Neural cell (in vitro differentiated cells): ENCODE measurements at regions not wholly inside any gene's neighbourhood (a gene's known extent, or its start where the extent isn't known, plus 50 kb on each side); places are given as distances from the start of the nearest gene placed in this dataset.

Experiments used
- H2AFZ ChIP-seq: fragments of 200-600, 300-800 bp; sonication (generic), shearing (Covaris generic); 2 replicates; pipeline ENCODE4 v1.6.0; 2014; ENCODE audit warnings: low read depth, mild to moderate bottlenecking, antibody characterized with exemption, low read length, moderate library complexity
- H3F3A ChIP-seq: fragments of 200-600 bp; shearing (Covaris generic); 2 replicates; pipeline ENCODE4 v1.6.1; 2016; ENCODE audit warnings: mild to moderate bottlenecking, moderate library complexity, mixed read lengths, antibody characterized with exemption, low read length; ENCODE audit not compliant: insufficient read depth, poor library complexity, severe bottlenecking
- H3K27ac ChIP-seq: fragments of 200-600, 300-800 bp; sonication (generic), shearing (Covaris generic); 2 replicates; pipeline ENCODE4 v1.5.1; 2014; ENCODE audit warnings: mild to moderate bottlenecking, low read length, moderate library complexity
- H3K27me3 ChIP-seq: fragments of 300-800, 200-600 bp; sonication (generic), shearing (Covaris generic); 2 replicates; pipeline ENCODE4 v1.6.0; 2014; ENCODE audit warnings: mild to moderate bottlenecking, low read depth, low read length, moderate library complexity; ENCODE audit not compliant: insufficient read depth
- H3K36me3 ChIP-seq: fragments of 300-800, 200-600 bp; sonication (generic), shearing (Covaris generic); 2 replicates; pipeline ENCODE4 v1.5.1; 2014; ENCODE audit warnings: mild to moderate bottlenecking, antibody characterized with exemption, low read length, moderate library complexity; ENCODE audit not compliant: insufficient read depth
- H3K4me2 ChIP-seq: fragments of 300-800, 200-600 bp; sonication (generic), shearing (Covaris generic); 2 replicates; pipeline ENCODE4 v1.6.0; 2014; ENCODE audit warnings: mild to moderate bottlenecking, low read length
- H3K4me3 ChIP-seq: fragments of 300-800, 200-600 bp; sonication (generic), shearing (Covaris generic); 2 replicates; pipeline ENCODE4 v1.5.1; 2014; ENCODE audit warnings: mild to moderate bottlenecking, low read length, moderate library complexity
- H3K79me2 ChIP-seq: fragments of 200-600 bp; shearing (Covaris generic); replicated peaks from 2 replicates; pipeline ENCODE4 v1.6.0; 2014; ENCODE audit warnings: mild to moderate bottlenecking, low read length, moderate library complexity; ENCODE audit not compliant: insufficient read depth
- H3K9ac ChIP-seq: fragments of 300-800, 200-600 bp; sonication (generic), shearing (Covaris generic); 2 replicates; pipeline ENCODE4 v1.6.1; 2016; ENCODE audit warnings: mild to moderate bottlenecking, low read length, mixed read lengths
- H3K9me2 ChIP-seq: fragments of 200-600 bp; shearing (Covaris generic); 2 replicates; pipeline ENCODE4 v1.6.1; 2016; ENCODE audit warnings: mild to moderate bottlenecking, low read length, mixed read lengths; ENCODE audit not compliant: insufficient read depth
- H3K9me3 ChIP-seq: fragments of 200-600, 300-800 bp; sonication (generic), shearing (Covaris generic); 2 replicates; pipeline ENCODE4 v1.6.1; 2016; ENCODE audit warnings: mild to moderate bottlenecking, mixed run types, low read length, moderate library complexity, mixed read lengths
- H4K20me1 ChIP-seq: fragments of 200-600 bp; shearing (Covaris generic); 2 replicates; pipeline ENCODE4 v1.6.1; 2016; ENCODE audit warnings: mild to moderate bottlenecking, mixed run types; ENCODE audit not compliant: insufficient read depth
- EZH2 ChIP-seq: fragments of 200-600, 300-800 bp; shearing (Covaris generic), sonication (generic); IDR thresholded peaks from 2 replicates; pipeline ENCODE4 v1.6.1; 2014; ENCODE audit warnings: antibody characterized with exemption, low read length, borderline replicate concordance, mild to moderate bottlenecking; ENCODE audit not compliant: insufficient read depth, poor library complexity, severe bottlenecking
- MXI1 ChIP-seq: fragments of 450-650 bp; conservative IDR thresholded peaks from 2 replicates; pipeline ENCODE4 v1.6.1; 2014; ENCODE audit warnings: antibody characterized with exemption, mild to moderate bottlenecking; ENCODE audit not compliant: poor library complexity, severe bottlenecking
- POLR2AphosphoS5 ChIP-seq: IDR thresholded peaks from 2 replicates; pipeline ENCODE4 v1.6.1; 2012
- RAD21 ChIP-seq: fragments of 450-650 bp; conservative IDR thresholded peaks from 2 replicates; pipeline ENCODE4 v1.6.1; 2014; ENCODE audit warnings: antibody characterized with exemption, mild to moderate bottlenecking, moderate library complexity
- REST ChIP-seq: IDR thresholded peaks from 2 replicates; pipeline ENCODE4 v1.6.1; 2012; ENCODE audit warnings: borderline replicate concordance
- SMC3 ChIP-seq: fragments of 450-650 bp; conservative IDR thresholded peaks from 2 replicates; pipeline ENCODE4 v1.6.1; 2014; ENCODE audit warnings: antibody characterized with exemption, mild to moderate bottlenecking, moderate library complexity; ENCODE audit not compliant: poor library complexity

GRCh38 chr18:76722224-76723061, 99.9 kb upstream of the ZNF236 start:
- no peak overlapping the region for H3K4me3 ChIP-seq
- no peak overlapping the region for H3K9ac ChIP-seq
- no peaks in the 10 kb centered on the region for H3K9me3 ChIP-seq
- H3K36me3 ChIP-seq: no peaks in the 10 kb centered on the region
- no peaks in the 10 kb centered on the region for H3F3A ChIP-seq
- H3K27me3 ChIP-seq: no peaks in the 10 kb centered on the region
- H3K79me2 ChIP-seq: no peaks in the 10 kb centered on the region
- H4K20me1 ChIP-seq: no peaks in the 10 kb centered on the region
- H3K9me2 ChIP-seq: no peaks in the 10 kb centered on the region
- no peak overlapping the region for H3K27ac ChIP-seq
- H2AFZ ChIP-seq: no peak overlapping the region
- H3K4me2 ChIP-seq: no peak overlapping the region
- no peak for TF ChIP-seq MXI1
- TF ChIP-seq SMC3: no peak
- TF ChIP-seq REST: no peak

DNA sequence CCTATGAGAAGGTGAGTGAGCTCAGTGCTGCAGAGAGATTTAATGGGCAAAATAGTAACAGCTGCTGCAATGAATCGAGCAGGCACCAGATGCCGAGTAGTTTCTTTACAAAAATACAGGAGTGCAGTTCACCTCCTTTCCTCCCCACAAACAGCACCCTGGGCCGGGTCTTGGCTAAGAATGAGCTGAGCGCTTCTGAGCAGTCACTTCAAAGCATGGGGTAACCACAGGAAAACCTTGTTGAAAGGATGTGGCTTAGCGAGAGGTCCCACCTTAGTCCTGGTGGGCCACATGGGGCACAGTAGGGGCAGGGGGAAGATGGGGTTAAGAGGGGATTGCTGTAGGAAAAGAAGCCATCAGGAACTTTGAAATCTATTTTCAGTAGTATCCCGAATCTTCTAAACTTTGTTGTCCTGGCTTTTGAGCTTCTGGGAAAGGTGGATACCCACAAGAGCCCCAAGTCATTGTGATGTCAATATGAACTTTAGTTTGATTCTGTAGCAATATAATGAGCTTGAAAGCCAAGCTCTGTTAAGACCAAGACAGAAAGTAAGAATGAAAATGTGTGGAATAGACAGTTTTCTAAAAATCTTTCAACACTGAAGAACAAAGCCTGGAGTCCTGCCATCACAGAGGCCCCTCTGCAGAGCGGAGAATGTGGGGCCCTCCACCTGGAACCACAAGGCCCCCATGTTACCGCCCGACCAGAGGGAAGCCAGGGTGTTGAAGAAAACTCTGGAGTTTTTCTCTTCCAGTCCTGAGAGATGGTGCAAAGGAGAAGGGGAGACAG, 101.0 kb upstream of the ZNF236 start:
- H3K9ac ChIP-seq: no peak overlapping the region
- H2AFZ ChIP-seq: no peak overlapping the region
- H3K9me3 ChIP-seq: no peaks in the 10 kb centered on the region
- H4K20me1 ChIP-seq: no peaks in the 10 kb centered on the region
- H3K36me3 ChIP-seq: no peaks in the 10 kb centered on the region
- TF ChIP-seq EZH2: no peak
- no peak for TF ChIP-seq SMC3
- no peak for TF ChIP-seq RAD21
- TF ChIP-seq POLR2AphosphoS5: no peak
- TF ChIP-seq MXI1: no peak
- no peak for TF ChIP-seq REST
- H3F3A ChIP-seq: no peaks in the 10 kb centered on the region
- H3K4me2 ChIP-seq: no peak overlapping the region
- H3K27me3 ChIP-seq: no peaks in the 10 kb centered on the region
- H3K4me3 ChIP-seq: no peak overlapping the region
- H3K79me2 ChIP-seq: no peaks in the 10 kb centered on the region
- H3K9me2 ChIP-seq: no peaks in the 10 kb centered on the region
- no peak overlapping the region for H3K27ac ChIP-seq
